Ectodermal cell (in vitro differentiated cells): ENCODE measurements at regions not wholly inside any gene's neighbourhood (a gene's known extent, or its start where the extent isn't known, plus 50 kb on each side); places are given as distances from the start of the nearest gene placed in this dataset.

ENCODE experiments used
- H3K27ac ChIP-seq: 2 replicates; pipeline ENCODE4 v1.7.0; 2013; ENCODE audit warnings: mild to moderate bottlenecking, low read depth, low read length; ENCODE audit not compliant: insufficient read depth, poor library complexity, severe bottlenecking
- H3K27me3 ChIP-seq: 2 replicates; pipeline ENCODE4 v1.7.0; 2013; ENCODE audit warnings: mild to moderate bottlenecking, low read length; ENCODE audit not compliant: insufficient read depth, control insufficient read depth, poor library complexity, severe bottlenecking
- H3K36me3 ChIP-seq: one replicate; pipeline ENCODE4 v1.7.0; 2013; ENCODE audit warnings: low read length; ENCODE audit not compliant: control insufficient read depth, insufficient read depth
- H3K4me1 ChIP-seq: one replicate; pipeline ENCODE4 v1.7.0; 2013; ENCODE audit warnings: low read length; ENCODE audit not compliant: control insufficient read depth, insufficient read depth
- H3K4me3 ChIP-seq: 2 replicates; pipeline ENCODE4 v1.7.0; 2013; ENCODE audit warnings: low read depth, low read length, control low read depth; ENCODE audit not compliant: insufficient read depth
- H3K9me3 ChIP-seq: 2 replicates; pipeline ENCODE4 v1.7.0; 2013; ENCODE audit warnings: mild to moderate bottlenecking, low read length, moderate library complexity; ENCODE audit not compliant: control insufficient read depth
- WGBS, 2 experiments: methylation state at CpG; one replicate each; pipeline ENCODE4 v1.1.7; 2013; ENCODE audit warnings: missing lambda C conversion rate in 2 of 2; 5-methylcytosine and 5-hydroxymethylcytosine counted together

GRCh38 chr11:119839476-119840133, 110.6 kb upstream of the NECTIN1 start:
- Histone ChIP-seq H3K36me3 (no peaks in the 10 kb centered on the region), H3K27ac (no peak overlapping the region), H3K4me3 (no peak overlapping the region), H3K27me3 (no peaks in the 10 kb centered on the region), H3K4me1 (peaks cover under 1% of the 10 kb centered on the region), H3K9me3 (no peaks in the 10 kb centered on the region)
- WGBS, 2 experiments, result 68 to 75% methylated on average over 13 of the region's 13 CpGs

DNA sequence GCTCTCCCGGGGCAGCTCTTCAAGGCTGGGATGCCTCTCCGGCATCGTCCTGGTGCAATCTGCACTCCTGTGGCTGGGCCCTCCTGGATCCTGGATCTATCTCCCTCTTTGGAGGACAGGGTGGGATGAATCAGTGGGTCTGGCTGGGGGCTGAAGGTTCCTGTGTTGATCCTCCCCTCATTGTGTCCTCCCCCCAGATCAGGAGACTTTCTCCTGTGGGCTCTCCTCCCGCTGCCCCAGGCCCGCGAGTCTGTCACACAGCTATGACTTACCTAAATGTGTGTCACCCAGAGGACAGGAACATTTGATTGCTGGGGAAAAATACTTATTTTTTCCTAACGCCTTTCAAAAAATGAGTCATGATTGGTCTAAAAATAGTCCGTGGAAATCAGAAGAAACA, 106.8 kb upstream of the NECTIN1 start:
- Histone ChIP-seq H3K4me1 (peaks cover 6% of the 10 kb centered on the region), H3K27me3 (no peaks in the 10 kb centered on the region), H3K9me3 (no peaks in the 10 kb centered on the region), H3K27ac (no peak overlapping the region), H3K36me3 (no peaks in the 10 kb centered on the region), H3K4me3 (no peak overlapping the region)
- 84 to 89% methylated on average over 5 to 8 of the region's 8 CpGs for WGBS, 2 experiments

- Histone ChIP-seq H3K9me3 (no peaks in the 10 kb centered on the region), H3K36me3 (no peaks in the 10 kb centered on the region), H3K4me1 (peaks cover 10% of the 10 kb centered on the region), H3K27me3 (no peaks in the 10 kb centered on the region), H3K4me3 (no peak overlapping the region), H3K27ac (no peak overlapping the region)
- 77 to 78% methylated on average over 11 of the region's 11 CpGs for WGBS, 2 experiments
These were observed 103.4 kb upstream of the NECTIN1 start for GRCh38 chr11:119832202-119832935.

DNA sequence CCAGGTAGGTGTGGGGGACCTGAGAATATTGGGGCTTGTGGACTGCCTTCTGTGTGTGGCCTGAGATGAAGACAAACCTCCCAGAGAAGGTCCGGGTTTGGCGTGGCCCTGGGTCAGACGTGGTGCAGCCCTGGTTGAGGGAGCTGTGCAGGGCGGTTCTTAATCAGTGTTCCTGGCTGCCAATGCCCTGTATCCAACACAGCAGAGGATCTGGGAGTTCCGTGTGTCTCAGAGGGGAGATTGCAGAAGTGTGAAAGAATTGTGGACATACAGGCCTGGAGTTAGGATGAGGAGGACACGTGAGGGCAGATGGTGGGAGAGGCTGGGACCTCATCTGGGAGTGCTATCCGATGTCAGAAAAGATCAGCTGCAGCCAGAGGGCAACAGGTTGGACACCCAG, 102.0 kb upstream of the NECTIN1 start:
- WGBS, 2 experiments, result 92 to 95% methylated on average over 7 of the region's 7 CpGs
- Histone ChIP-seq H3K9me3 (no peaks in the 10 kb centered on the region), H3K4me3 (no peak overlapping the region), H3K27me3 (no peaks in the 10 kb centered on the region), H3K4me1 (peaks cover 12% of the 10 kb centered on the region), H3K27ac (no peak overlapping the region), H3K36me3 (no peaks in the 10 kb centered on the region)

DNA sequence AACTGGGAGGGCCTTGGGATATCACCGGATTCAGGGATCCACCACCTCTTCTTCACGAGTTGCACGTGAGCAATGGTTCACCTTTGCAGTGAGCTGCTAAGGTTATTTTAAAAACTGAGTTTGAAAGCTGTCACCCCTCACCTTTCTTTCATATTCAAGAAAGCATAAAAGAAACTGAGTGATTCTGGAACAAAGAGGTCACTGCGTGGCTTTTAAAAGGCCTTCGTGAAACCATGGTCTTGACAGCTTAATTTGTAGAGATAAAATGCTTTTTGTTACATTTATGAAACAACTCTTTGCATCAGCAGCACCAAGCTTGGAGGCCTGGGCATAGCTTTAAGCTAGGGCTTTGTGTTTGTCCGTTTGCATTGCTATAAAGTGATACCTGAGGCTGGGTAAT, 101.4 kb upstream of the NECTIN1 start:
- Histone ChIP-seq H3K4me3 (no peak overlapping the region), H3K27ac (no peak overlapping the region), H3K4me1 (peaks cover 12% of the 10 kb centered on the region), H3K9me3 (no peaks in the 10 kb centered on the region), H3K36me3 (no peaks in the 10 kb centered on the region), H3K27me3 (no peaks in the 10 kb centered on the region)
- WGBS, 2 experiments, result 95 to 97% methylated on average over 6 of the region's 6 CpGs

GRCh38 chr11:119829402-119829801, 100.4 kb upstream of the NECTIN1 start:
- Histone ChIP-seq H3K4me3 (no peak overlapping the region), H3K27ac (no peak overlapping the region), H3K9me3 (no peaks in the 10 kb centered on the region), H3K27me3 (no peaks in the 10 kb centered on the region), H3K4me1 (peaks cover 12% of the 10 kb centered on the region), H3K36me3 (no peaks in the 10 kb centered on the region)
- WGBS, 2 experiments, result 84 to 88% methylated on average over 3 of the region's 3 CpGs

DNA sequence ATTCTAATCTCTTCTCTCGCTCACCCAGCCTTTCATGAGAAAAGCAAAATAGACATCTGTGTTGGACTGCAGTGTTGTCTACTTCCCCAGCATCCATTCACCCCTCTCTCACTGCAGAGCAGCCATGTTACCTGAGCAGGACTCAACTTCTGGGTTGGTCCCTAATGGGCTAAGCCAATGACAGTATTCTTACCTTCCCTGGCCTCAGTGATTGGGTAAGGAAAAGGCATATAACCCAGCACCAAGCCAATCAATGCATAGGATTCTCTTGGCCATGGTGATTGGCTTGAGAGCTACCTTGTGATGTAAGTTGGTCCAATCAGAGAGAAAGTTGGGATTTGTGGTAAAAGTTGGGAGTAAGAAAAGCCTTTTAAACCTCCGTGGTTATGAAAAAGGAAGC, 99.8 kb upstream of the NECTIN1 start:
- Histone ChIP-seq H3K27me3 (no peaks in the 10 kb centered on the region), H3K36me3 (no peaks in the 10 kb centered on the region), H3K4me3 (no peak overlapping the region), H3K9me3 (no peaks in the 10 kb centered on the region), H3K27ac (no peak overlapping the region), H3K4me1 (peaks cover 12% of the 10 kb centered on the region)
- WGBS, 2 experiments, result 86 to 90% methylated on average over 2 of the region's 2 CpGs

DNA sequence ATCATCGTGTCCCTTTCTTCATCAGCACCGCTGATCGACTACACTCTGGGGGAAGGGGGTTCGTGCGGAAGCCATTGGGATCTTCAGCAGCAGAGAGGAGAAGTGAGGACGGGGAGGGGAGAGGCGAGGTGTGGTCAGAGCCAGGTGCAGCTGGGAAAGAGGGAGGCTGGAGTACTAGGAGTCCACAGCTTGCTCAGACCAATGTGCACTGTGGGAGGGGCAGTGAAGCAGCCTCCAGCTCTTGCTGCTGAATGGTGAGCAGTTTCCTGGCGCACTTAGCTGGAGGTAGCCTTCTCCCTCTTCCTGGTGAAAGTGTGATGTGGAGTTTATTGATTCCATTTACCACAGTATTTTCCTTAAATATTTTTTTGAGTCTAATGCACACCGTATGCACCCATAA, 99.0 kb upstream of the NECTIN1 start:
- no peaks in the 10 kb centered on the region for H3K27me3 ChIP-seq

DNA sequence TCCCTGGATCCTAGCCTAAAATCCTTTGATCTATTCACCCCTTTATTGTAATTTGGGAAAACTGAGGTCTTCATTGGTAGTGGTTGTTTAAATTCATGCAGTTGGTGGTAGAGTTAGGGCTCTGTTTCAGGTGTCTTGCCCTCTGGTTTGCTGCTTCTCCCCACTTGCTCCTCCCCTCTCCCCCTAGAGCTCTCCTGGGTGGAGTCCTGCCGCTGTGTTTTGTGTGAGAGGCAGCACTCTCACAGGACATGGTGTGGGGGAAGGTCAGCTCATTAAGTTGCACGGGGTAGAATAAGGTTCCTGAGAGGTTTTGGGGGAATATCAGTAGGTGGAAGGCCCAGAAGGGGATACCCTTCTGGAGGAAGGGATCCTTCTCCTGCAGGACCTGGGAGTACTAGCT, 98.1 kb upstream of the NECTIN1 start:
- Histone ChIP-seq H3K9me3 (no peaks in the 10 kb centered on the region), H3K4me1 (peaks cover 8% of the 10 kb centered on the region), H3K27ac (no peak overlapping the region), H3K36me3 (no peaks in the 10 kb centered on the region), H3K27me3 (no peaks in the 10 kb centered on the region), H3K4me3 (no peak overlapping the region)
- WGBS, 2 experiments, result 10 to 26% methylated on average over 2 of the region's 2 CpGs

More for the DNA sequence above, 99.0 kb upstream of the NECTIN1 start:
- no peak overlapping the region for H3K4me3 ChIP-seq
- WGBS, 2 experiments, result 92 to 95% methylated on average over 9 of the region's 9 CpGs
- H3K9me3 ChIP-seq, result no peaks in the 10 kb centered on the region
- H3K4me1 ChIP-seq, result peaks cover 12% of the 10 kb centered on the region
- no peak overlapping the region for H3K27ac ChIP-seq
- no peaks in the 10 kb centered on the region for H3K36me3 ChIP-seq

- no peaks in the 10 kb centered on the region for H3K27me3 ChIP-seq
- peaks cover 6% of the 10 kb centered on the region for H3K4me1 ChIP-seq
- no peak overlapping the region for H3K27ac ChIP-seq
- 79 to 81% methylated on average over 15 of the region's 15 CpGs for WGBS, 2 experiments
- H3K36me3 ChIP-seq, result no peaks in the 10 kb centered on the region
- no peak overlapping the region for H3K4me3 ChIP-seq
- no peaks in the 10 kb centered on the region for H3K9me3 ChIP-seq
These were observed 94.1 kb upstream of the NECTIN1 start for GRCh38 chr11:119823077-119823476.
